HG03439 (cell line): ENCODE measurements at regions not wholly inside any gene's neighbourhood (a gene's known extent, or its start where the extent isn't known, plus 50 kb on each side); places are given as distances from the start of the nearest gene placed in this dataset.
"Not testable (repeated sequence)": the region's sequence is repeated elsewhere in the genome, so short reads cannot be mapped to it uniquely, and the experiment has no call there.

Experiments used
- ATAC-seq: cut with Tn5 transposase; IDR thresholded peaks from one replicate; pipeline ENCODE4 v1.9.1; 2021; ENCODE audit warnings: mild to moderate bottlenecking, moderate library complexity; ENCODE audit not compliant: unreplicated experiment

DNA sequence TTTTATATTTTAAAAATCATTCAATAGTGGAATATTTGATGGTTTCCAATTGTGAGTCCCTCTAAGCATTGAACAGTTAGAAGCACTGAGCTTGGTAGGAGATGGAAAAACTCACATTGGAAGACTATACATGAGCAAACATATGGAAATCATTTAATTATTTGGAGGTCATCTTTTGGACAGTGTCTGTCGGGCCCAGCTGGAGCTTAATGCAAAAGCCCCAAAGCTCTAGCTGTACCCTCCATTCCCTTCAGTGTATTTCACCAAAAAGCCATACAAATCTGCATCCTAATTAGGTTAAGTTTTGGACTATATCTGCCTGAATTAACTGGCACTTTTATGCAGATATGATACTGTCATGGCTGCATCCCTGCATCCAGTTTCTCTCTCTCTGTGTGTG, 365.7 kb downstream of the FLRT2 start:
- ATAC-seq, result no peak

DNA sequence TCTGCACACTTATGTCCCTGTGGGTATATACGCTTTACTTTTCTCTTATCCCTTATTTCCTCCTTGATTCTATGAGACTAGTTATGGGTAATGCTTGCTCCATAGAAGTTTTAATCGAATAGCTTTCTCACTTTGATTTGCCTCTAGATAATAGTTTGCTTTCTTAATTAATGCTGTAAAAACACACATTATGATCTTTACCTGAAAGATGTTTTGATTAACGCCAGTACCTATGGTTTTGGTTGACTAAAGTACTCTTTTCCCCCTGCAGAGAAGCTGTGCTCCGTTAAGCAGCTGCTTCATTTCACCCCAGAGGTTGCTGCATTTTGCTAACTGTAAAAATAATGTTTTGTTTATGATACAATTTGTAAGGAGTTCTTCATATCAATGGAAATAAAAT, 362.3 kb downstream of the FLRT2 start:
- ATAC-seq, result no peak

DNA sequence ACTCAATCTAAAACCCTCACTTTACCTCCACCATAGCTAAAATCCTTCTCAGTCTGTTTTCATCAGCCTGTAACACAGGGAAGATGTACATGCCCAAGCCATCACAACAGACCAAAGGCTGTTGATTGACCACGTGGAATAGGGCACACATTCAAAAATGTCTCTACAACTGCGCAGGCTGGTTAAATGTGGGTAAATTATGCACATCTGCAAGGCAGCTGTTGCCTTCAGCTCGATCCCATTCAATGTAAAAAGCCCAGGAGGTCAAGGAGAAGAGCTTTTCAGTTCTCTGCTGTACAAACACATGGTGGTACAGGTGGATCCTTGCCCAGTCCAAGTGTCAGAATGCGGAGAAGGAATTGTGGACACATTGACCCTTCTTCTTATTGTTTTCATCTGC, 354.0 kb downstream of the FLRT2 start:
- no peak for ATAC-seq

GRCh38 chr14:85883101-85883500, 353.2 kb downstream of the FLRT2 start:
- no peak for ATAC-seq

DNA sequence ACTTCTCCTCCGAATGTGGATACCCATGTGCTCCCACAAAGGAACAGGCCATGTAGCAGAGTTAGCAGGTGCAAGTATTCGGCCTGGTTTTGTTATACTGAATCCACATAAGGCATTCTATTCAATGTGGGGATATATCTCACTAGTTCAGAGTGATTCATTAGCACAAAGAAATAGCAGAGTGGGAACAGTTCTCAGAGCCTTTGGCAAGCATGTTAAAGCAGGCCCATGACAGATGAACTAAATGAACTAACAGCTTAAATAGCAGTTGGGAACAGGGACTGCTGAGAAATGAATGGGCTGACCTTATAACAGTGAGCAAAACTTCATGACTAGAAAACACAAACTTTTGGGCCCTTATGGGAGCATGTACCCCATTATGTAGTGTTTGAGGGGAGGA, 352.0 kb downstream of the FLRT2 start:
- ATAC-seq, result no peak

- no peak for ATAC-seq
Measured at GRCh38 chr14:85878874-85879273, 348.9 kb downstream of the FLRT2 start.

- no peak for ATAC-seq
Measured at GRCh38 chr14:85873006-85873405, 343.1 kb downstream of the FLRT2 start.

GRCh38 chr14:85867450-85867849, 337.5 kb downstream of the FLRT2 start:
- ATAC-seq, result no peak

DNA sequence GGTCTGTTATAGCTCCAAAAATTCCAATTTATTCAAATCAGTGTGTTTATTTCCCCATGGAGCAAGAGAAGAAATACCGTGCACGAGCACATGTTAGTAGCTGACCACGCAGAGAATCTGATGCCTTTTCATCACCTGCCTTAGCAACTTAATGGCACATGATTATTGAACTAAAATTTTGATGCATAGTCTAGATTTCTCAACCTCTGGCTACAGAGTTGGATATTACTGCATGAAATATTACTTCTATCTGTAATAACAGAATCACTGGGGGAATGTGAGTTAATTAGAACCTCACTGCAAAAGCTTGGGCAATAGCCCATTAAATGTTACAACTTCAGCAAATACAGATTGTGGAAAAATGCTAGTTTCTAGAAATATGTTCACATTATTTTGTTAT, 335.8 kb downstream of the FLRT2 start:
- ATAC-seq, result no peak

GRCh38 chr14:85858634-85859033, 328.7 kb downstream of the FLRT2 start:
- no peak for ATAC-seq

GRCh38 chr14:85856430-85856829, 326.5 kb downstream of the FLRT2 start:
- no peak for ATAC-seq

DNA sequence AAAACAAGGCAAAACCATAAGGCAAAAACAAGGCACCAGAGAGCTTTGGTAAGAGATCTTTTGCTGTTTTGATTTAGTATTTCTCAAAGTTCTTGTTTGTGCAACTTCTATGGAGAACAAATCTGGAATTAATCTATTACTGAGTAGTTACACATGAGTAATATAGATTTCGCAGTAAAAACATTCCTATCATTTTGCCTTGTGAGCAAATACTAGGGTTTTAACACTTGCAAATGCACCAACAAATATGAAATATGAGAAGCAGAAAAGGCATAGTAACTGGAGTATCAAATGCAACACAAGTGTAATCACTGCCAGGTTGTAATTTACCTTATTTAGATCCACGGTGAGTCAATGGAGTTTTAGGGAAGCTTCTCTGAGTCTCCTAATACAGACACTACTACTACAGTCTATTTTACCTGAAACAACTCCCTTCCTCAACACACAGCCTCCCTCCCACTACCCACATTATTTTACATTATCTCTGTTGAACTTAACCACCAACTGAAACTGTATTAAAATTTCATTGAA, 324.1 kb downstream of the FLRT2 start:
- ATAC-seq, result no peak

DNA sequence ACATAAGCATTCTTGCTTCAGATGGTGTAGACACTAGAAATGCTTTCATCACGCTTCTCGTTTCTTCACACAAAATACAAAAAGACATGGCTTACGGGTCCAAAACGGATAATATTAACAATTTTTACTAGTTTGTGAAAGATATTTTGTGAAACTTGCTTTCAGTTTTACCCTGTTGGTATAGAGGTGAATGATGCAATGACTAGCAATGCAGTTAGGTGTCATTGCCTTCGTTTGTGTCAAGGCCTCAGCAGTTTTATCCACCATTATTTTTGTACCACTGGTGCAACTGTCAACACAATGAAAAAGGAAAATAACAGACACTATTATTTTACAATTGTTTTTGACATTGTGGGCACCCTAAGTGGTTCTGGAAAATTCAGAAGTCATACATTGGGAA, 323.0 kb downstream of the FLRT2 start:
- ATAC-seq, result no peak

DNA sequence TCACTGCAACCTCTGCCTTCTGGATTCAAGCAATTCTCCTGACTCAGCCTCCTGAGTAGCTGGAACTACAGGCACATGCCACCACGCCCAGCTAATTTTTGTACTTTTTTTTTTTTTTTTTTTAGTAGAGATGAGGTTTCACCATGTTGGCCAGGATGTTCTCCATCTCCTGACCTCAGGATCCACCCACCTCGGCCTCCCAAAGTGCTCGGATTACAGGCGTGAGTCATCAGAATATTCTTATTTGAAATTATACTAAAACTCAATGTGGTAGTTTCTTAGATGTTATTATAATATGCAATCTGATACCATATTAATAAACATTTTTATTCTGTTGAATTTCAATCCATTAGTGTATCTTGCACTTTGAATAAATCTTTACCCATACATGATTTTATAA, 322.2 kb downstream of the FLRT2 start:
- ATAC-seq, result not testable (repeated sequence)

DNA sequence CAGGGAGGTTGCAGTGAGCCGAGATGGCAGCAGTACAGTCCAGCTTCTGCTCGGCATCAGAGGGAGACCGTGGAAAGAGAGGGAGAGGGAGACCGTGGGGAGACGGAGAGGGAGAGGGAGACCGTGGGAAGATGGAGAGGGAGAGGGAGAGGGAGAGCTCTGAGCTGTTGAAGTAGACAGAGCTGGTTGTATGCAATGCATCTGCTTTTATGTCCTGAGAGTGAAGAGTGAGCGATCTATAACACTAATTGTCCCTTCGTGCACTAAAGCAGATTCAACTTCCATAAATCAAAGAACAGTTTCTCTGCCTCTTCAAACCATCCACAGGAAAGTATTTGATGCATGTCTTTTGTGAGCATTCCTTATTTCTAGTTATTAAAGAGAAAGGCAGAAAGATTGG, 300.6 kb downstream of the FLRT2 start:
- not testable (repeated sequence) for ATAC-seq

DNA sequence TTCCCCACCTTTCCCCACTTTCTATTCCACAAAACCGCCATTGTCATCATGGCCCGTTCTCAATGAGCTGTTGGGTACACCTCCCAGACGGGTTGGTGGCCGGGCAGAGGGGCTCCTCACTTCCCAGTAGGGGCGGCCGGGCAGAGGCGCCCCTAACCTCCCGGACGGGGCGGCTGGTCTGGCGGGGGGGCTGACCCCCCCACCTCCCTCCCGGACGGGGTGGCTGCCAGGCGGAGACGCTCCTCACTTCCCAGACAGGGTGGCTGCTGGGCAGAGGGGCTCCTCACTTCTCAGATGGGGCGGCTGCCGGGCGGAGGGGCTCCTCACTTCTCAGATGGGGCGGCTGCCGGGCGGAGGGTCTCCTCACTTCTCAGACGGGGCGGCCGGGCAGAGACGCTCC, 299.7 kb downstream of the FLRT2 start:
- not testable (repeated sequence) for ATAC-seq

DNA sequence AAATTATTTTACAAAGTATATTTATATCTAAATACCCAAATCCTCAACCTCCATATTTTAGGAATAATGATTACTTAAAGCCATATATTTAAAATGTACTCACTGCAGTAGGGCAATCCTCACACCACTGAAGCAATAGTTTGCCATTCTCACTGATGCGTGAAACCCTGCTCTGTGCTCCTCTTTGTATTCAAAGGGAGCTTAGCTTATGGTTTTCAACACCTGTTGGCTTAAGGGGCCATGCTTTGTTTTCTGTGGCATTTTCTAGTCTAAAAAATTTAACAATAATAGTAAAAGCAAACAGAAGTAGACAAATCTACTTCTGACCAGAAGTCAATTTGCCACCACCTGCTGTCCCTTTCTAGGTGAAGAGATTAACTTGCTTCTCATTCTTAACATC, 294.6 kb downstream of the FLRT2 start:
- no peak for ATAC-seq

DNA sequence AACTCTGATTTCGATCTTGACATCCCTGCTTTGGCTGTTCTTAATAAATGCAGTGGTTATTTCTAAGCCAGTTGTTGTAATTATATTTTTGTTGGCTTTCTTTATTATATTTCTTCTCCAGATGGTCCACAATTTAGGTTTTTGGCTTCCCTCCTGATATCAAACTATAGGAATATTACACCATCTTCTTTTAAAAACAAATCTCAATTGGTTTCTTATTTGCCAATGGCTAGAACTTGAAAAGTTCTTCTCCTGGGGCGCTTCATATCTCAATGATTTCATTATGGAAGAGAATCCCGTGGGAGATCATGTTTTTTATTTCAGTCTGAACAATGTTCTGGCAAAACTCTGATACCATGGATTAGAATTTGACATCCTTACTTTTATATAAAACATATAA, 292.3 kb downstream of the FLRT2 start:
- no peak for ATAC-seq

DNA sequence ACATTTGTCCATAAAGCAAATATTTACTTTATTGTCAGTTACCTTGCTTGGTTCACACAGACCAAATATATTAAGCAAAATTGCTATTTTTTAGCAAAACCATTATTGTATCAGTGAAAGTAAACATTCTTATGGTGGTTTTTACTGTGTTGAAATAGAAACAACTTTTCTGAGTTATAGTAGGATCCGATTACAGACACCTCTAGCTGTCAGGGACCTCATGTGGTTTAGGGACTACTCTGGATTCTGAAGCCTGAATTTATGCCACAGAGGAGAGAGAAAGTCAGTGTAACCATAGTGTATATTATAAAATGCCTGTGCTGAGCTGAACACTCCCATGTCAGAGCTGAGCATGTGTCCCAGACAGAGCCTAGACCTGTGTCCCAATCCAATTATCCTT, 287.5 kb downstream of the FLRT2 start:
- ATAC-seq, result no peak

GRCh38 chr14:85813040-85813439, 283.1 kb downstream of the FLRT2 start:
- ATAC-seq, result no peak

DNA sequence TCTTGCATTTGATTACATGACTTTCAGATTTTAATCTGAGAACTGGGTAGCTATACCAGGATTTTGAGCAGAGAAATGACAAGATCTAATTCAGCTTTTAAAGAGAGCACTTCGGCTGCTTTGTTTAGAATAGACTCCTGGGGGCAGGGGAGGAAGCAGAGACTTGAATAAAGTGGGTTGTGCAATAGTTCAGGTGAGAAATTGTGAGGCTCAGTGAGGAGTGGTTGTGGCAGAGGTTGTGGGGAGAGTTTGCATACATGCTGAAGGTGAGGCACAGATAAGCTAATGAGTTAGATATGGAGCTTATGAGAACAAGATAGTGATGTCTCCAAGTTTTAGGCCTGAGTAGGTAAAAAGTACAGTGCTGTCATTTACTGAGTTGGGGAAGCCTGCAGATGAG, 281.4 kb downstream of the FLRT2 start:
- no peak for ATAC-seq

GRCh38 chr14:85799668-85800067, 269.7 kb downstream of the FLRT2 start:
- no peak for ATAC-seq

- no peak for ATAC-seq
Measured at GRCh38 chr14:85798856-85799255, 268.9 kb downstream of the FLRT2 start.

GRCh38 chr14:85793533-85793932, 263.6 kb downstream of the FLRT2 start:
- no peak for ATAC-seq
